GM12878 (cell line): ENCODE measurements at regions not wholly inside any gene's neighbourhood (a gene's known extent, or its start where the extent isn't known, plus 50 kb on each side); places are given as distances from the start of the nearest gene placed in this dataset.

Source experiments
- CHD2 ChIP-seq: IDR thresholded peaks from 2 replicates; pipeline ENCODE4 v1.6.1; 2011; ENCODE audit warnings: low read depth, low read length, improper control_type of control experiment, borderline replicate concordance
- DPF2 ChIP-seq: fragments of 450-650 bp; IDR thresholded peaks from 2 replicates; pipeline ENCODE4 v1.6.1; 2017; ENCODE audit warnings: mild to moderate bottlenecking
- E2F4 ChIP-seq: IDR thresholded peaks from 2 replicates; pipeline ENCODE4 v1.6.1; 2012; ENCODE audit warnings: low read depth, low read length, improper control_type of control experiment
- ETV6 ChIP-seq, 2 experiments: fragments of 450-650 bp in 1 of 2; IDR thresholded peaks in 1 of 2; conservative IDR thresholded peaks in 1 of 2; 2 replicates each; pipeline ENCODE4 v1.6.1; 2014; ENCODE audit warnings: antibody characterized with exemption in 1 of 2, borderline replicate concordance in 1 of 2, low read depth in 1 of 2, mild to moderate bottlenecking in 1 of 2, moderate library complexity in 1 of 2
- EZH2 ChIP-seq: IDR thresholded peaks from 2 replicates; pipeline ENCODE4 v1.6.1; 2012; ENCODE audit warnings: low read depth, mild to moderate bottlenecking, control low read depth, inconsistent platforms, low read length, borderline replicate concordance; ENCODE audit not compliant: control insufficient read depth
- MXI1 ChIP-seq: fragments of 150-350 bp; IDR thresholded peaks from 2 replicates; pipeline ENCODE4 v1.6.1; 2011; ENCODE audit warnings: low read depth, mild to moderate bottlenecking, inconsistent platforms, low read length, improper control_type of control experiment
- NRF1 ChIP-seq: conservative IDR thresholded peaks from 2 replicates; pipeline ENCODE4 v1.6.1; 2011; ENCODE audit warnings: mild to moderate bottlenecking, low read depth, low read length, improper control_type of control experiment
- POLR2A ChIP-seq: IDR thresholded peaks from 2 replicates; pipeline ENCODE4 v1.6.1; 2011; ENCODE audit warnings: low read depth, mild to moderate bottlenecking, low read length
- POLR2AphosphoS5 ChIP-seq: IDR thresholded peaks from 2 replicates; pipeline ENCODE4 v1.6.1; 2011; ENCODE audit warnings: mild to moderate bottlenecking, low read length, inconsistent platforms
- REST ChIP-seq: IDR thresholded peaks from 2 replicates; pipeline ENCODE4 v1.6.1; 2012; ENCODE audit warnings: mild to moderate bottlenecking, low read depth, low read length
- SMC3 ChIP-seq: IDR thresholded peaks from 2 replicates; pipeline ENCODE4 v1.6.1; 2011; ENCODE audit warnings: low read length, improper control_type of control experiment, borderline replicate concordance
- TAF1 ChIP-seq: IDR thresholded peaks from 2 replicates; pipeline ENCODE4 v1.6.1; 2011; ENCODE audit warnings: mild to moderate bottlenecking, low read depth, low read length, borderline replicate concordance
- TF ChIP-seq, protein P1 (sequence below), 3 experiments: IDR thresholded peaks in 2 of 3; conservative IDR thresholded peaks in 1 of 3; 2 replicates each; pipeline ENCODE4 v1.5.1; 2011; ENCODE audit warnings: low read depth in 3 of 3, low read length in 3 of 3, mild to moderate bottlenecking in 3 of 3, control low read depth in 2 of 3, moderate library complexity in 2 of 3, inconsistent platforms in 1 of 3, mixed read lengths in 1 of 3; ENCODE audit not compliant: control insufficient read depth in 2 of 3, insufficient read depth in 1 of 3; ENCODE audit errors: extremely low read depth in 1 of 3

- TF ChIP-seq POLR2A = no peak
- TF ChIP-seq POLR2AphosphoS5 = no peak
- no peak for TF ChIP-seq NRF1
- TF ChIP-seq, protein P1, sequence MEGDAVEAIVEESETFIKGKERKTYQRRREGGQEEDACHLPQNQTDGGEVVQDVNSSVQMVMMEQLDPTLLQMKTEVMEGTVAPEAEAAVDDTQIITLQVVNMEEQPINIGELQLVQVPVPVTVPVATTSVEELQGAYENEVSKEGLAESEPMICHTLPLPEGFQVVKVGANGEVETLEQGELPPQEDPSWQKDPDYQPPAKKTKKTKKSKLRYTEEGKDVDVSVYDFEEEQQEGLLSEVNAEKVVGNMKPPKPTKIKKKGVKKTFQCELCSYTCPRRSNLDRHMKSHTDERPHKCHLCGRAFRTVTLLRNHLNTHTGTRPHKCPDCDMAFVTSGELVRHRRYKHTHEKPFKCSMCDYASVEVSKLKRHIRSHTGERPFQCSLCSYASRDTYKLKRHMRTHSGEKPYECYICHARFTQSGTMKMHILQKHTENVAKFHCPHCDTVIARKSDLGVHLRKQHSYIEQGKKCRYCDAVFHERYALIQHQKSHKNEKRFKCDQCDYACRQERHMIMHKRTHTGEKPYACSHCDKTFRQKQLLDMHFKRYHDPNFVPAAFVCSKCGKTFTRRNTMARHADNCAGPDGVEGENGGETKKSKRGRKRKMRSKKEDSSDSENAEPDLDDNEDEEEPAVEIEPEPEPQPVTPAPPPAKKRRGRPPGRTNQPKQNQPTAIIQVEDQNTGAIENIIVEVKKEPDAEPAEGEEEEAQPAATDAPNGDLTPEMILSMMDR (IDR thresholded peaks at IDR 0.05 in 2 of 3, conservative IDR thresholded peaks at IDR 0.05 in 1 of 3; ENCODE audit: control insufficient read depth in 2 of 3, extremely low read depth in 1 of 3, insufficient read depth in 1 of 3, low read depth in 3 of 3, low read length in 3 of 3) = no peak
- TF ChIP-seq REST = no peak
- TF ChIP-seq E2F4 = no peak
- TF ChIP-seq CHD2 = no peak
- TF ChIP-seq ETV6 (conservative IDR thresholded peaks at IDR 0.05 in 1 of 2, IDR thresholded peaks at IDR 0.05 in 1 of 2; ENCODE audit: borderline replicate concordance in 1 of 2, low read depth in 1 of 2) = no peak
- no peak for TF ChIP-seq EZH2
- TF ChIP-seq DPF2 = no peak
- TF ChIP-seq SMC3 = no peak
- no peak for TF ChIP-seq MXI1
- no peak for TF ChIP-seq TAF1
Measured at GRCh38 chr1:234692966-234693580, 83.1 kb upstream of the IRF2BP2 start.
